ENCODE measurements at regions not wholly inside any gene's neighbourhood (a gene's known extent, or its start where the extent isn't known, plus 50 kb on each side); places are given as distances from the start of the nearest gene placed in this dataset.

- no peaks in the 10 kb centered on the region for H3K36me3 ChIP-seq (ENCODE audit: insufficient read depth)
- DNase-seq (ENCODE audit: extremely low spot score): no peak
- H3K4me1 ChIP-seq (ENCODE audit: insufficient read depth): no peaks in the 10 kb centered on the region
- no peak overlapping the region for H3K4me3 ChIP-seq (ENCODE audit: low read depth, low read length)
- H3K27ac ChIP-seq (ENCODE audit: low read depth): no peak overlapping the region
- 8% methylated on average over 1 of the region's 1 CpG for WGBS
Measured at GRCh38 chr3:178382449-178383061, 153.7 kb upstream of the KCNMB2 start.

- H3K4me3 ChIP-seq (ENCODE audit: low read depth, low read length): no peak overlapping the region
- WGBS: 25% methylated on average over 8 of the region's 8 CpGs
- no peak overlapping the region for H3K27ac ChIP-seq (ENCODE audit: low read depth)
- no peaks in the 10 kb centered on the region for H3K36me3 ChIP-seq (ENCODE audit: insufficient read depth)
- DNase-seq (ENCODE audit: extremely low spot score): no peak
- H3K4me1 ChIP-seq (ENCODE audit: insufficient read depth): no peaks in the 10 kb centered on the region
Measured at GRCh38 chr3:178384321-178385230, 151.7 kb upstream of the KCNMB2 start.

- no peaks in the 10 kb centered on the region for H3K4me1 ChIP-seq (ENCODE audit: insufficient read depth)
- 59% methylated on average over 5 of the region's 5 CpGs for WGBS
- H3K4me3 ChIP-seq (ENCODE audit: low read depth, low read length): no peak overlapping the region
- no peak overlapping the region for H3K27ac ChIP-seq (ENCODE audit: low read depth)
- peak; percentile 59 for DNase-seq (ENCODE audit: extremely low spot score)
- H3K36me3 ChIP-seq (ENCODE audit: insufficient read depth): no peaks in the 10 kb centered on the region
Measured at GRCh38 chr3:178385280-178385952, 150.8 kb upstream of the KCNMB2 start.

GRCh38 chr3:178386401-178386800, 149.8 kb upstream of the KCNMB2 start:
- Histone ChIP-seq H3K4me1 (ENCODE audit: insufficient read depth) (no peaks in the 10 kb centered on the region), H3K4me3 (ENCODE audit: low read depth, low read length) (no peak overlapping the region), H3K27ac (ENCODE audit: low read depth) (no peak overlapping the region), H3K36me3 (ENCODE audit: insufficient read depth) (no peaks in the 10 kb centered on the region)
- DNase-seq (ENCODE audit: extremely low spot score): no peak
- 90% methylated on average over 5 of the region's 5 CpGs for whole genome bisulfite sequencing

- no peaks in the 10 kb centered on the region for H3K4me1 ChIP-seq (ENCODE audit: insufficient read depth)
- no peak for DNase-seq (ENCODE audit: extremely low spot score)
- no peak overlapping the region for H3K27ac ChIP-seq (ENCODE audit: low read depth)
- WGBS: 83% methylated on average over 1 of the region's 1 CpG
- H3K4me3 ChIP-seq (ENCODE audit: low read depth, low read length): no peak overlapping the region
- no peaks in the 10 kb centered on the region for H3K36me3 ChIP-seq (ENCODE audit: insufficient read depth)
Measured at GRCh38 chr3:178386880-178387279, 149.4 kb upstream of the KCNMB2 start.

GRCh38 chr3:178388473-178388872, 147.8 kb upstream of the KCNMB2 start:
- no peaks in the 10 kb centered on the region for H3K4me1 ChIP-seq (ENCODE audit: insufficient read depth)
- WGBS: 92% methylated on average over 2 of the region's 2 CpGs
- DNase-seq (ENCODE audit: extremely low spot score): no peak
- no peaks in the 10 kb centered on the region for H3K36me3 ChIP-seq (ENCODE audit: insufficient read depth)
- H3K4me3 ChIP-seq (ENCODE audit: low read depth, low read length): no peak overlapping the region
- H3K27ac ChIP-seq (ENCODE audit: low read depth): no peak overlapping the region

- no peak for DNase-seq (ENCODE audit: extremely low spot score)
- Histone ChIP-seq H3K36me3 (ENCODE audit: insufficient read depth) (no peaks in the 10 kb centered on the region), H3K4me3 (ENCODE audit: low read depth, low read length) (no peak overlapping the region), H3K4me1 (ENCODE audit: insufficient read depth) (no peaks in the 10 kb centered on the region), H3K27ac (ENCODE audit: low read depth) (no peak overlapping the region)
- 60% methylated on average over 1 of the region's 1 CpG for WGBS
Measured at GRCh38 chr3:178389258-178389657, 147.0 kb upstream of the KCNMB2 start.

- no peak overlapping the region for H3K27ac ChIP-seq (ENCODE audit: low read depth)
- no peaks in the 10 kb centered on the region for H3K4me1 ChIP-seq (ENCODE audit: insufficient read depth)
- H3K36me3 ChIP-seq (ENCODE audit: insufficient read depth): no peaks in the 10 kb centered on the region
- 7% methylated on average over 1 of the region's 1 CpG for WGBS
- no peak for DNase-seq (ENCODE audit: extremely low spot score)
- no peak overlapping the region for H3K4me3 ChIP-seq (ENCODE audit: low read depth, low read length)
Measured at GRCh38 chr3:178392511-178392926, 143.7 kb upstream of the KCNMB2 start.

GRCh38 chr3:178393146-178393545, 143.1 kb upstream of the KCNMB2 start:
- WGBS: 15% methylated on average over 1 of the region's 1 CpG
- H3K36me3 ChIP-seq (ENCODE audit: insufficient read depth): no peaks in the 10 kb centered on the region
- H3K4me3 ChIP-seq (ENCODE audit: low read depth, low read length): no peak overlapping the region
- DNase-seq (ENCODE audit: extremely low spot score): no peak
- no peak overlapping the region for H3K27ac ChIP-seq (ENCODE audit: low read depth)
- no peaks in the 10 kb centered on the region for H3K4me1 ChIP-seq (ENCODE audit: insufficient read depth)

GRCh38 chr3:178393824-178394223, 142.4 kb upstream of the KCNMB2 start:
- H3K4me3 ChIP-seq (ENCODE audit: low read depth, low read length): no peak overlapping the region
- no peaks in the 10 kb centered on the region for H3K4me1 ChIP-seq (ENCODE audit: insufficient read depth)
- DNase-seq (ENCODE audit: extremely low spot score): no peak
- H3K36me3 ChIP-seq (ENCODE audit: insufficient read depth): no peaks in the 10 kb centered on the region
- no peak overlapping the region for H3K27ac ChIP-seq (ENCODE audit: low read depth)

GRCh38 chr3:178396318-178396717, 139.9 kb upstream of the KCNMB2 start:
- H3K27ac ChIP-seq (ENCODE audit: low read depth): no peak overlapping the region
- no peak for DNase-seq (ENCODE audit: extremely low spot score)
- H3K4me3 ChIP-seq (ENCODE audit: low read depth, low read length): no peak overlapping the region
- H3K36me3 ChIP-seq (ENCODE audit: insufficient read depth): no peaks in the 10 kb centered on the region
- WGBS: 98% methylated on average over 2 of the region's 2 CpGs
- no peaks in the 10 kb centered on the region for H3K4me1 ChIP-seq (ENCODE audit: insufficient read depth)

GRCh38 chr3:178397202-178397601, 139.0 kb upstream of the KCNMB2 start:
- DNase-seq (ENCODE audit: extremely low spot score): no peak
- no peaks in the 10 kb centered on the region for H3K36me3 ChIP-seq (ENCODE audit: insufficient read depth)
- H3K27ac ChIP-seq (ENCODE audit: low read depth): no peak overlapping the region
- no peak overlapping the region for H3K4me3 ChIP-seq (ENCODE audit: low read depth, low read length)
- H3K4me1 ChIP-seq (ENCODE audit: insufficient read depth): no peaks in the 10 kb centered on the region
- WGBS: 96% methylated on average over 2 of the region's 2 CpGs

GRCh38 chr3:178397836-178398235, 138.4 kb upstream of the KCNMB2 start:
- WGBS: 93% methylated on average over 1 of the region's 1 CpG
- no peak for DNase-seq (ENCODE audit: extremely low spot score)
- H3K4me1 ChIP-seq (ENCODE audit: insufficient read depth): no peaks in the 10 kb centered on the region
- no peak overlapping the region for H3K4me3 ChIP-seq (ENCODE audit: low read depth, low read length)
- H3K36me3 ChIP-seq (ENCODE audit: insufficient read depth): no peaks in the 10 kb centered on the region
- no peak overlapping the region for H3K27ac ChIP-seq (ENCODE audit: low read depth)

GRCh38 chr3:178404961-178405360, 131.3 kb upstream of the KCNMB2 start:
- Histone ChIP-seq H3K36me3 (ENCODE audit: insufficient read depth) (no peaks in the 10 kb centered on the region), H3K4me3 (ENCODE audit: low read depth, low read length) (no peak overlapping the region), H3K27ac (ENCODE audit: low read depth) (no peak overlapping the region), H3K4me1 (ENCODE audit: insufficient read depth) (no peaks in the 10 kb centered on the region)
- WGBS: 46% methylated on average over 2 of the region's 2 CpGs
- no peak for DNase-seq (ENCODE audit: extremely low spot score)

Data from urinary bladder (tissue), 3 donors.